Sigmoid colon (tissue), 4 donors: ENCODE measurements at regions not wholly inside any gene's neighbourhood (a gene's known extent, or its start where the extent isn't known, plus 50 kb on each side); places are given as distances from the start of the nearest gene placed in this dataset.

ENCODE experiments used
- CTCF ChIP-seq, 4 experiments: fragments of 450-650 bp in 3 of 4; fragments of 200-600 bp in 1 of 4; IDR thresholded peaks; one replicate each; pipeline ENCODE4 v1.5.1; 2016 to 2019; ENCODE audit warnings: antibody characterized with exemption in 4 of 4, mild to moderate bottlenecking in 3 of 4, moderate library complexity in 2 of 4
- EP300 ChIP-seq, 4 donors: sonication (generic); formaldehyde crosslinking; IDR thresholded peaks; one replicate each; pipeline ENCODE4 v1.6.1; 2017; ENCODE audit warnings: antibody characterized with exemption in 4 of 4
- POLR2A ChIP-seq, 2 donors: fragments of 450-650 bp; IDR thresholded peaks; one replicate each; pipeline ENCODE4 v1.6.1; 2016; ENCODE audit warnings: antibody characterized with exemption in 2 of 2, mild to moderate bottlenecking in 2 of 2, moderate library complexity in 2 of 2
- POLR2AphosphoS5 ChIP-seq, 4 donors: sonication (generic); formaldehyde crosslinking; IDR thresholded peaks; one replicate each; pipeline ENCODE4 v1.6.1; 2017; ENCODE audit warnings: antibody characterized with exemption in 4 of 4

DNA sequence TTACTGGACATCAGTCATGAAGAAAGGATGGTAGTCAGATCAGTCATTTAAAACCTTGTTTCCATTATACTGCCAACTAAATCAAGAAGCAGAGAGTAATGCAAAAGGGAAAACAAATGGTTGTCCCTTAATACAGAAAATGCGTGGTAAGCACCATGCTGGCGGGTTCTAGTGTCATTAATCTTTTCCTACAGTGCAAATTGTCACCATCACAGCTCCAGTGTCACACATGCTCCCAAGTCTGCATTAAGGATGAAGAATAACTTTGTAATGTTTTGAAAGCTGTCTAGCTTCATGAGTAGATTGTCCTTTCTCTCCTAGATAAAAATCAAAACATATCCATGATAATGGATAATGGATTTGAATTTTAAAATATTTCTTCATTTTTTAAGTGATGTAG, 735.6 kb downstream of the EPHA7 start:
- TF ChIP-seq POLR2AphosphoS5 (IDR thresholded peaks at IDR 0.05) (no peak), CTCF (IDR thresholded peaks at IDR 0.05) (no peak), EP300 (IDR thresholded peaks at IDR 0.05) (no peak), POLR2A (IDR thresholded peaks at IDR 0.05) (no peak)
